ENCODE measurements at regions not wholly inside any gene's neighbourhood (a gene's known extent, or its start where the extent isn't known, plus 50 kb on each side); places are given as distances from the start of the nearest gene placed in this dataset.

DNA sequence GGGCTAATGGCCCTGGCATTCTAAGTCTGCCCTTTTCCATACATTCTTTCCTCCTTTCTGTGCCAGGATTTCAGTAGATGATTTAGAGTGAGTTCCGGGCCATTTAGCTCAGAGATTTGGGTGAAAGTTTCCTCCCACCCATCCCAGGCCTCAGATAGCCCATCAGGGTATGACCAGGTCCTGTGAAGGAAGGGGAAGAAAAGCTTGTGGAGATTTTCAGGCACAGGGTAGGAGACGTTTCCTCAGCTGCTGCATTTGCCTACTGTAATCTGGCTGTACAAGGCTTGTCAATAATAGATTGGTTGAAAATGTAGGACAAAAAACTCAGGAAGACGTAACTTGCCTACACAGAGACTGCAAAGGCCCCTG lies 63.2 kb upstream of the BCL6 start:
- Histone ChIP-seq H3K4me3 (ENCODE audit: low read depth in 1 of 3, low read length in 3 of 3) (peak overlapping the region in 1 of 3 donors; percentile 43), H3K4me1 (ENCODE audit: control insufficient read depth in 4 of 4, insufficient read depth in 4 of 4, low read length in 3 of 4) (peaks cover 7 to 23% (median 18%) of the 10 kb centered on the region in 4 donors), H3K27ac (ENCODE audit: low read depth in 1 of 2, low read length in 2 of 2) (peak overlapping the region in 1 of 2 donors; percentile 19), H3K27me3 (ENCODE audit: control insufficient read depth in 4 of 4, insufficient read depth in 4 of 4, low read length in 3 of 4) (no peaks in the 10 kb centered on the region), H3K36me3 (ENCODE audit: control insufficient read depth in 4 of 4, insufficient read depth in 3 of 4, low read depth in 1 of 4, low read length in 3 of 4) (no peaks in the 10 kb centered on the region), H3K9ac (ENCODE audit: low read depth in 1 of 2, low read length in 2 of 2) (peak overlapping the region in 1 of 2 donors; percentile 48), H3K9me3 (ENCODE audit: control insufficient read depth in 4 of 4, low read length in 3 of 4) (no peaks in the 10 kb centered on the region)
- 47% methylated on average over 3 of the region's 3 CpGs for WGBS
- TF ChIP-seq GABPA (IDR thresholded peaks at IDR 0.05 in 1 of 2, conservative IDR thresholded peaks at IDR 0.05 in 1 of 2): no peak
- no peak for TF ChIP-seq HNF4G (IDR thresholded peaks at IDR 0.05)
- DNase-seq (ENCODE audit: low spot score): no peak

DNA sequence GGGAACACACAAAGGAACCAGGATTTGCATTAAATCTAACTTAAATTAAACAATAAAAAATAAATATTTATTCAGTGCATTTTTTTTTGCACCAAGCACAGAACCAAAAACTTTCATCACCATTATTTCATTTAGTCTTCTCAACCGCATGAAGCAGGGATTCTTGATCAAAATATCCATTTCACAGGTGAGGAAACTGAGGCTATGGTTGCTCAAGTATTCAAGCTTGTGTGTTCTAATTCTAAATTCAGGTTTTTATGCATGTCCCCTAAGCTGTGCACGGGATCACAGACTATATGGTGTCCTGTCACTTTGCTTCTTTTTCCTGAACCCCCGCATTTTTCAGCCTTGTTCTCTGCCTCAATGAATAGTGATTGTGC lies 64.3 kb upstream of the BCL6 start:
- Histone ChIP-seq H3K4me1 (ENCODE audit: control insufficient read depth in 4 of 4, insufficient read depth in 4 of 4, low read length in 3 of 4) (peaks cover 7 to 23% (median 18%) of the 10 kb centered on the region in 4 donors), H3K9ac (ENCODE audit: low read depth in 1 of 2, low read length in 2 of 2) (no peak overlapping the region), H3K27ac (ENCODE audit: low read depth in 1 of 2, low read length in 2 of 2) (no peak overlapping the region), H3K4me3 (ENCODE audit: low read depth in 1 of 3, low read length in 3 of 3) (no peak overlapping the region), H3K36me3 (ENCODE audit: control insufficient read depth in 4 of 4, insufficient read depth in 3 of 4, low read depth in 1 of 4, low read length in 3 of 4) (no peaks in the 10 kb centered on the region), H3K9me3 (ENCODE audit: control insufficient read depth in 4 of 4, low read length in 3 of 4) (no peaks in the 10 kb centered on the region), H3K27me3 (ENCODE audit: control insufficient read depth in 4 of 4, insufficient read depth in 4 of 4, low read length in 3 of 4) (no peaks in the 10 kb centered on the region)
- no peak for DNase-seq (ENCODE audit: low spot score)
- 74% methylated on average over 3 of the region's 3 CpGs for WGBS
- TF ChIP-seq YY1 (IDR thresholded peaks at IDR 0.05) (no peak), GABPA (IDR thresholded peaks at IDR 0.05 in 1 of 2, conservative IDR thresholded peaks at IDR 0.05 in 1 of 2) (no peak), NR2F2 (IDR thresholded peaks at IDR 0.05) (no peak), HNF4A (conservative IDR thresholded peaks at IDR 0.05) (no peak), RXRA (IDR thresholded peaks at IDR 0.05) (no peak), SP1 (IDR thresholded peaks at IDR 0.05) (no peak), EGR1 (IDR thresholded peaks at IDR 0.05; ENCODE audit: low read depth in 2 of 2) (no peak)
- TF ChIP-seq, protein P1, sequence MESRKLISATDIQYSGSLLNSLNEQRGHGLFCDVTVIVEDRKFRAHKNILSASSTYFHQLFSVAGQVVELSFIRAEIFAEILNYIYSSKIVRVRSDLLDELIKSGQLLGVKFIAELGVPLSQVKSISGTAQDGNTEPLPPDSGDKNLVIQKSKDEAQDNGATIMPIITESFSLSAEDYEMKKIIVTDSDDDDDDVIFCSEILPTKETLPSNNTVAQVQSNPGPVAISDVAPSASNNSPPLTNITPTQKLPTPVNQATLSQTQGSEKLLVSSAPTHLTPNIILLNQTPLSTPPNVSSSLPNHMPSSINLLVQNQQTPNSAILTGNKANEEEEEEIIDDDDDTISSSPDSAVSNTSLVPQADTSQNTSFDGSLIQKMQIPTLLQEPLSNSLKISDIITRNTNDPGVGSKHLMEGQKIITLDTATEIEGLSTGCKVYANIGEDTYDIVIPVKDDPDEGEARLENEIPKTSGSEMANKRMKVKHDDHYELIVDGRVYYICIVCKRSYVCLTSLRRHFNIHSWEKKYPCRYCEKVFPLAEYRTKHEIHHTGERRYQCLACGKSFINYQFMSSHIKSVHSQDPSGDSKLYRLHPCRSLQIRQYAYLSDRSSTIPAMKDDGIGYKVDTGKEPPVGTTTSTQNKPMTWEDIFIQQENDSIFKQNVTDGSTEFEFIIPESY (IDR thresholded peaks at IDR 0.05): no peak
- TF ChIP-seq, protein P2, sequence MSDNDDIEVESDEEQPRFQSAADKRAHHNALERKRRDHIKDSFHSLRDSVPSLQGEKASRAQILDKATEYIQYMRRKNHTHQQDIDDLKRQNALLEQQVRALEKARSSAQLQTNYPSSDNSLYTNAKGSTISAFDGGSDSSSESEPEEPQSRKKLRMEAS (IDR thresholded peaks at IDR 0.05): no peak
- TF ChIP-seq, protein P3, sequence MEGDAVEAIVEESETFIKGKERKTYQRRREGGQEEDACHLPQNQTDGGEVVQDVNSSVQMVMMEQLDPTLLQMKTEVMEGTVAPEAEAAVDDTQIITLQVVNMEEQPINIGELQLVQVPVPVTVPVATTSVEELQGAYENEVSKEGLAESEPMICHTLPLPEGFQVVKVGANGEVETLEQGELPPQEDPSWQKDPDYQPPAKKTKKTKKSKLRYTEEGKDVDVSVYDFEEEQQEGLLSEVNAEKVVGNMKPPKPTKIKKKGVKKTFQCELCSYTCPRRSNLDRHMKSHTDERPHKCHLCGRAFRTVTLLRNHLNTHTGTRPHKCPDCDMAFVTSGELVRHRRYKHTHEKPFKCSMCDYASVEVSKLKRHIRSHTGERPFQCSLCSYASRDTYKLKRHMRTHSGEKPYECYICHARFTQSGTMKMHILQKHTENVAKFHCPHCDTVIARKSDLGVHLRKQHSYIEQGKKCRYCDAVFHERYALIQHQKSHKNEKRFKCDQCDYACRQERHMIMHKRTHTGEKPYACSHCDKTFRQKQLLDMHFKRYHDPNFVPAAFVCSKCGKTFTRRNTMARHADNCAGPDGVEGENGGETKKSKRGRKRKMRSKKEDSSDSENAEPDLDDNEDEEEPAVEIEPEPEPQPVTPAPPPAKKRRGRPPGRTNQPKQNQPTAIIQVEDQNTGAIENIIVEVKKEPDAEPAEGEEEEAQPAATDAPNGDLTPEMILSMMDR (IDR thresholded peaks at IDR 0.05; ENCODE audit: low read depth, low read length, missing input control): no peak
- TF ChIP-seq, protein P4, sequence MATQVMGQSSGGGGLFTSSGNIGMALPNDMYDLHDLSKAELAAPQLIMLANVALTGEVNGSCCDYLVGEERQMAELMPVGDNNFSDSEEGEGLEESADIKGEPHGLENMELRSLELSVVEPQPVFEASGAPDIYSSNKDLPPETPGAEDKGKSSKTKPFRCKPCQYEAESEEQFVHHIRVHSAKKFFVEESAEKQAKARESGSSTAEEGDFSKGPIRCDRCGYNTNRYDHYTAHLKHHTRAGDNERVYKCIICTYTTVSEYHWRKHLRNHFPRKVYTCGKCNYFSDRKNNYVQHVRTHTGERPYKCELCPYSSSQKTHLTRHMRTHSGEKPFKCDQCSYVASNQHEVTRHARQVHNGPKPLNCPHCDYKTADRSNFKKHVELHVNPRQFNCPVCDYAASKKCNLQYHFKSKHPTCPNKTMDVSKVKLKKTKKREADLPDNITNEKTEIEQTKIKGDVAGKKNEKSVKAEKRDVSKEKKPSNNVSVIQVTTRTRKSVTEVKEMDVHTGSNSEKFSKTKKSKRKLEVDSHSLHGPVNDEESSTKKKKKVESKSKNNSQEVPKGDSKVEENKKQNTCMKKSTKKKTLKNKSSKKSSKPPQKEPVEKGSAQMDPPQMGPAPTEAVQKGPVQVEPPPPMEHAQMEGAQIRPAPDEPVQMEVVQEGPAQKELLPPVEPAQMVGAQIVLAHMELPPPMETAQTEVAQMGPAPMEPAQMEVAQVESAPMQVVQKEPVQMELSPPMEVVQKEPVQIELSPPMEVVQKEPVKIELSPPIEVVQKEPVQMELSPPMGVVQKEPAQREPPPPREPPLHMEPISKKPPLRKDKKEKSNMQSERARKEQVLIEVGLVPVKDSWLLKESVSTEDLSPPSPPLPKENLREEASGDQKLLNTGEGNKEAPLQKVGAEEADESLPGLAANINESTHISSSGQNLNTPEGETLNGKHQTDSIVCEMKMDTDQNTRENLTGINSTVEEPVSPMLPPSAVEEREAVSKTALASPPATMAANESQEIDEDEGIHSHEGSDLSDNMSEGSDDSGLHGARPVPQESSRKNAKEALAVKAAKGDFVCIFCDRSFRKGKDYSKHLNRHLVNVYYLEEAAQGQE (IDR thresholded peaks at IDR 0.05): no peak
- TF ChIP-seq, protein P5, sequence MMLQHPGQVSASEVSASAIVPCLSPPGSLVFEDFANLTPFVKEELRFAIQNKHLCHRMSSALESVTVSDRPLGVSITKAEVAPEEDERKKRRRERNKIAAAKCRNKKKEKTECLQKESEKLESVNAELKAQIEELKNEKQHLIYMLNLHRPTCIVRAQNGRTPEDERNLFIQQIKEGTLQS (IDR thresholded peaks at IDR 0.05): no peak

Measured in liver (tissue), 8 donors.